VCaP (cell line): ENCODE measurements at regions not wholly inside any gene's neighbourhood (a gene's known extent, or its start where the extent isn't known, plus 50 kb on each side); places are given as distances from the start of the nearest gene placed in this dataset.

Source experiments
- H3K27ac ChIP-seq: fragments of 450-650 bp; 2 replicates; pipeline ENCODE4 v1.5.1; 2017
- CTCF ChIP-seq: fragments of 450-650 bp; conservative IDR thresholded peaks from 2 replicates; pipeline ENCODE4 v1.5.1; 2017; ENCODE audit warnings: mild to moderate bottlenecking, moderate library complexity

DNA sequence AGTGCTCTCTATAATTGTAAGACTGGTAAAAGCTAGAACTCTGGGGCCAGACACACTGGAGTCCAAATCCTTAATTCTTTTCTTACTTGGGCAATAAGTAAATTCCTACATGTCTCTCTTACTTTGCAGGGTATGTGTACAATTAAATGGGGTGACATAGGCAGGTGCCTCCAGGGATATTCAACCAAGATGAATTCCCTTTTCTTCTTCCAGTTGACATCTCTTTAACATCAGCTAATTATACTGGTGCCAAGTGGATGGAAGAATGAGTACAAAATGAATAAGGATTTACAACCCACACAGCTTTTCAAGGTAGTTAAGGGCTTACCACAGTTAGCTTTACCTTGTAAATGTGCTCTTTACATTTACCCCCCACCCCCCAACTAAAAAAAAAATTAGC, 295.5 kb upstream of the GADL1 start:
- H3K27ac ChIP-seq, result no peak overlapping the region
- no peak for TF ChIP-seq CTCF

DNA sequence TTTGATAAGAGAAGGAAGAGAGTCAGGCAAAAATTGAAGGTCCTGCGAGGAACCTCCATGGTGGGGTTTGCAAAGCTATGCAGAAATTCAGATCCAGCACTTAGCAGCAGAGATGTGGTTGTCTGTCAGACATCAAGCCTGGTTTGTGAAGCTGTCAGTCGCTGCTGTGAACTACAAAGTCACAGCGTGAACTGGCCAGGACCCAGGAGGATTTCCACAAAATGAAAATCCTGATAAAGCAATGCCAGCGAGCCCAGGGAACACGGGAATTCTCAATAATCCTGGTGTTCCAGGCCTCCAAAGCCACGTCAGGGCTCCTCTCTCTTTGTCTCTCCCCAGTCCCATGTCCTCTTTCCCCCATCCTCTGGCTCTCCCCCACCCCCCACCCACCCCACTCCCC, 296.9 kb upstream of the GADL1 start:
- H3K27ac ChIP-seq, result no peak overlapping the region
- TF ChIP-seq CTCF, result no peak

DNA sequence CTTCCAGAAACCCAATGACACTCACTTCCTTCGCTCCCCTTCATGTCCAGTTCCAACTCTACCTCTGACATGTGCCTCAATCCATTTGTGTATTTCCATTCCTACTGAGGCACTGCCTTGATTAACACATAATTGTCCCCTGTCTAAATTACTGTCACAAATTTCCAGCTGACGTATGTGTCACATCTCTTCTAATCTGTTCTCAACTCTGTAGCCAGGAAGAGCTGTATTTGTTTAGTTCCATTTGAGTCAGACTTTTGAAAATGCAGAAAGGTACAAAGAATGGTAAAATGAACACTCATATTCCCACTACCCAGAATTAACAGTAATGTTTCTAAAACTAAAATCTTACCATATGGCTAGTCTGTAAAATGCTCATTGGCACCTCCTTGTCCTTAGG, 299.0 kb upstream of the GADL1 start:
- no peak for TF ChIP-seq CTCF
- no peak overlapping the region for H3K27ac ChIP-seq

- no peak overlapping the region for H3K27ac ChIP-seq
- no peak for TF ChIP-seq CTCF
Observed at GRCh38 chr3:31193871-31194270, 299.4 kb upstream of the GADL1 start.

DNA sequence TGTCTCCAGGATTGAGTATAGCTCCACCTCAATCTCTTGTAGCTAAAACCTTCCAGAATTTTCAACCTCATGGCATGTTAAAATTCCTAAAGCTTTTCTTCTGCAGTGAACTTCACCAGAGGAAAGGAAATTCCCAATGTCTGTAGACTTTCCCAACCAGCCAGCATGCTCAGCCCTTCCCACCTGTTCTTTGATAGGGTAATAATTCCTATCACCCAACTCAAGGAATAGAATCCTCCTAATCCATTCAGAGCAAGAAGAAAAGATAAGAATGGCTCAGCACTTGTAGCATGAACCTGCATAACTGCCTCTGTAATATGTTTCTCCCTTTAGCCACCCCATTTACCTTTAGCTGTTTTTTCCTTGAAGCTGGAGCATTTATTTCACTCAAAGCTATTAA, 301.8 kb upstream of the GADL1 start:
- no peak overlapping the region for H3K27ac ChIP-seq
- TF ChIP-seq CTCF, result no peak

DNA sequence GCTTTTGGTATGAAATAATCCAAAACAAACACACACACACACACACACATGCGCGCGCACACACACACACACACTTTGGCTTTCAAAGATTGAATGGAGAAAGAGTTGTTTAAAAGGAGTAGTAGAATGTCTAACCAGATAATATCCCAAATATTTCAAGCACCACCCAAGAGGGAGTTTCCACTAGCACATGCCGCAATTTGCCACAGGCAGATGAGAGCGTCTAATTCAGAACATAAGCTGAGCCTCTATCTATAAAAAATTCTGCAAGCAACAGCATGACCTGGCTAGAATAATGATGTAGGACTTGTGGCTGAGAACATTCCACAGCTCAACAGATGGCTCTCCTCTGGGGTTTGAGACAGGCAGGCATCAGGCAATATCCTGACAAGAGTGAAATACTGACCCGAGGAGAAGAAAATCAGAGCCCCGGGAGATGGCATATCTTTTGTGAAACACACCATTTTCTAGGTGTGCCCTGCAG, 302.5 kb upstream of the GADL1 start:
- no peak overlapping the region for H3K27ac ChIP-seq
- no peak for TF ChIP-seq CTCF

- TF ChIP-seq CTCF, result no peak
- H3K27ac ChIP-seq, result no peak overlapping the region
Observed at GRCh38 chr3:31197941-31198340, 303.5 kb upstream of the GADL1 start.

DNA sequence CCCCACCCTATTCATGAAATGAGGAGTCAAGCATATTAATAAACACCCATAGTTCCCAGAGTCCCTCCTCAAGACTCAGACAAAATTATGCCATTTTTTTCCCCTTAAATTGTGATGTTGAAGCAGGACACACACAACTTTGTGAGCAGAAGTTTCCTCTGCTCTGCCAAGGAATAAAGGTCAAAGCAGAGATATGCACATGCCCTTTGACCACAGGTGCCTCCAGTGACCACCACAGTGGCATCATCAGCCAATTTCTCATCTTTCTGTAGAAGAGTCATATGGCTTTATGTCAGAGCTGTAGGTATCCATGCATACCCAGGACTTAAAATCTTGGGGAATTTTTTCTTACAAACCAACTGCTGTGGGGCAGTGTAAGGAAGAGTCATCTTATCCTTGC, 304.4 kb upstream of the GADL1 start:
- no peak overlapping the region for H3K27ac ChIP-seq
- TF ChIP-seq CTCF, result no peak
